ENCODE measurements at regions not wholly inside any gene's neighbourhood (a gene's known extent, or its start where the extent isn't known, plus 50 kb on each side); places are given as distances from the start of the nearest gene placed in this dataset.

- H3K9me3 ChIP-seq, result no peaks in the 10 kb centered on the region
- no peak overlapping the region for H3K4me3 ChIP-seq
- TF ChIP-seq, protein P1, sequence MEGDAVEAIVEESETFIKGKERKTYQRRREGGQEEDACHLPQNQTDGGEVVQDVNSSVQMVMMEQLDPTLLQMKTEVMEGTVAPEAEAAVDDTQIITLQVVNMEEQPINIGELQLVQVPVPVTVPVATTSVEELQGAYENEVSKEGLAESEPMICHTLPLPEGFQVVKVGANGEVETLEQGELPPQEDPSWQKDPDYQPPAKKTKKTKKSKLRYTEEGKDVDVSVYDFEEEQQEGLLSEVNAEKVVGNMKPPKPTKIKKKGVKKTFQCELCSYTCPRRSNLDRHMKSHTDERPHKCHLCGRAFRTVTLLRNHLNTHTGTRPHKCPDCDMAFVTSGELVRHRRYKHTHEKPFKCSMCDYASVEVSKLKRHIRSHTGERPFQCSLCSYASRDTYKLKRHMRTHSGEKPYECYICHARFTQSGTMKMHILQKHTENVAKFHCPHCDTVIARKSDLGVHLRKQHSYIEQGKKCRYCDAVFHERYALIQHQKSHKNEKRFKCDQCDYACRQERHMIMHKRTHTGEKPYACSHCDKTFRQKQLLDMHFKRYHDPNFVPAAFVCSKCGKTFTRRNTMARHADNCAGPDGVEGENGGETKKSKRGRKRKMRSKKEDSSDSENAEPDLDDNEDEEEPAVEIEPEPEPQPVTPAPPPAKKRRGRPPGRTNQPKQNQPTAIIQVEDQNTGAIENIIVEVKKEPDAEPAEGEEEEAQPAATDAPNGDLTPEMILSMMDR (IDR thresholded peaks at IDR 0.05), result no peak
- TF ChIP-seq POLR2A (IDR thresholded peaks at IDR 0.05), result no peak
- ATAC-seq, result no peak
- no peak for DNase-seq
- H3K27me3 ChIP-seq, result no peaks in the 10 kb centered on the region
- intact Hi-C loops (cut with DNase I), result no loop called here
- no peaks in the 10 kb centered on the region for H3K36me3 ChIP-seq
- no peak overlapping the region for H3K27ac ChIP-seq
- no peaks in the 10 kb centered on the region for H3K4me1 ChIP-seq
Measured at GRCh38 chr4:104128850-104129213, 365.9 kb downstream of the CXXC4 start.

- ATAC-seq, result no peak
Measured at GRCh38 chr4:104128031-104128849, 366.5 kb downstream of the CXXC4 start.

DNA sequence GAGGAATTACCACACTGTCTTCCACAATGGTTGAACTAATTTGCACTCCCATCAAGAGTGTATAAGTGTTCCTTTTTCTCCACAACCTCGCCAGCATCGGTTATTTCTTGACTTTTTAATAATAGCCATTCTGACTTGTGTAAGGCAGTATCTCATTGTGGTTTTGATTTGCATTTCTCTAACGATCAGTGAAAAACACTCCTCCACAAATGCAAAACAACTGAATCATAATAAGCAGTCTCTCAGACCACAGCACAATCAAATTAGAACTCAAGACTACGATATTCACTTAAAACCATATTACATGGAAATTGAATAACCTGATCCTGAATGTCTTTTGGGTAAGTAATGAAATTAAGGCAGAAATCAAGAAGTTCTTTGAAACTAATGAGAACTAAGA is 371.7 kb downstream of the CXXC4 start:
- intact Hi-C loops (cut with DNase I), result no loop called here
- Histone ChIP-seq H3K27ac (no peak overlapping the region), H3K4me3 (no peak overlapping the region), H3K9me3 (peaks cover 0 to 4% (median 0%) of the 10 kb centered on the region in 12 donors), H3K27me3 (no peaks in the 10 kb centered on the region), H3K36me3 (no peaks in the 10 kb centered on the region), H3K4me1 (no peaks in the 10 kb centered on the region)
- TF ChIP-seq, protein P1 (IDR thresholded peaks at IDR 0.05), result no peak
- TF ChIP-seq POLR2A (IDR thresholded peaks at IDR 0.05), result no peak
- ATAC-seq (no peak), DNase-seq (no peak)
- 63 to 81% (median 72%) methylated on average over 4 of the region's 4 CpGs for WGBS, 4 donors

More at GRCh38 chr4:104128031-104128849, 366.5 kb downstream of the CXXC4 start:
- no peak overlapping the region for H3K27ac ChIP-seq
- H3K9me3 ChIP-seq, result no peaks in the 10 kb centered on the region
- no peak for DNase-seq
- TF ChIP-seq, protein P1 (IDR thresholded peaks at IDR 0.05), result no peak
- no peak for TF ChIP-seq POLR2A (IDR thresholded peaks at IDR 0.05)
- H3K4me1 ChIP-seq, result no peaks in the 10 kb centered on the region
- 35 to 50% (median 46%) methylated on average over 1 of the region's 1 CpG for WGBS, 4 donors
- H3K27me3 ChIP-seq, result no peaks in the 10 kb centered on the region
- no peaks in the 10 kb centered on the region for H3K36me3 ChIP-seq
- intact Hi-C loops (cut with DNase I), result no loop called here
- no peak overlapping the region for H3K4me3 ChIP-seq

DNA sequence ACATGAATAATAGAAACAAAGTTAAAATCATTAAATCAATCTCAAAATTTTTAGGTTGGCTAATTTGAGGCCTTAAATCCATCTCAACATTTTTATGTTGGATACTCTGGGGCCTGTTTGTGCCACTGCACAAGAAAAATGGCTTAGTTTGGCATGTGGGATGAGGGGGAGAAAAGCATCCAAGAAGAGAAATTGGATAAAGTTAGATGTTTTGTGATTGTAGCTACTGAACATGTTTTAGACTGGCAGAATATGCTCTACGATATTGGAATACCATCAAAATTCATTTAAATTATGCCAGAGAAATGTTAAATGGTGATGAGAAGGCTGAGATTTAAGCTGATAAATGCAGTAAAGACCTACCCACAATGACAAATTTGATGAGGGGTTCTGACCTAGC is 376.9 kb downstream of the CXXC4 start:
- Histone ChIP-seq H3K27ac (no peak overlapping the region), H3K36me3 (no peaks in the 10 kb centered on the region), H3K9me3 (peaks cover 0 to 2% (median 0%) of the 10 kb centered on the region in 12 donors), H3K27me3 (no peaks in the 10 kb centered on the region), H3K4me1 (no peaks in the 10 kb centered on the region), H3K4me3 (no peak overlapping the region)
- intact Hi-C loops (cut with DNase I), result no loop called here
- ATAC-seq, result no peak
- WGBS, 4 donors, result 0 to 90% (median 19%) methylated on average over 1 of the region's 1 CpG
- TF ChIP-seq POLR2A (IDR thresholded peaks at IDR 0.05), result no peak
- TF ChIP-seq, protein P1 (IDR thresholded peaks at IDR 0.05), result no peak
- no peak for DNase-seq
